Heart left ventricle (tissue), 16 donors: ENCODE measurements at regions not wholly inside any gene's neighbourhood (a gene's known extent, or its start where the extent isn't known, plus 50 kb on each side); places are given as distances from the start of the nearest gene placed in this dataset.

ENCODE experiments used
- ATAC-seq, 4 donors: fragments of 200-7000 bp; cut with Tn5 transposase; one replicate each; pipeline ENCODE4 v1.9.1; 2020 to 2022; ENCODE audit warnings: moderate library complexity in 4 of 4, mild to moderate bottlenecking in 3 of 4, moderate number of reproducible peaks in 1 of 4
- DNase-seq, 5 donors: peaks; one replicate each; pipeline ENCODE4 v3.0.0-alpha.2; 2020
- H3K27ac ChIP-seq, 12 donors: fragments of 200-600 bp; sonication (generic) in 4 of 12; one replicate each; pipeline versions ENCODE4 v1.5.0 to v1.8.0; 2016 to 2022; ENCODE audit warnings: mild to moderate bottlenecking in 2 of 12
- H3K27me3 ChIP-seq, 9 donors: fragments of 200-600 bp; sonication (generic) in 2 of 9; one replicate each; pipeline versions ENCODE4 v1.5.1 to v1.8.0; 2016 to 2022; ENCODE audit warnings: mild to moderate bottlenecking in 3 of 9
- H3K36me3 ChIP-seq, 9 donors: fragments of 200-600 bp; sonication (generic) in 2 of 9; one replicate each; pipeline versions ENCODE4 v1.5.0 to v1.8.0; 2018 to 2022; ENCODE audit warnings: mild to moderate bottlenecking in 2 of 9
- H3K4me1 ChIP-seq, 12 donors: fragments of 200-600 bp; sonication (generic) in 4 of 12; one replicate each; pipeline versions ENCODE4 v1.5.0 to v1.8.0; 2016 to 2022; ENCODE audit warnings: mild to moderate bottlenecking in 3 of 12
- H3K4me3 ChIP-seq, 12 donors: fragments of 200-600 bp; sonication (generic) in 4 of 12; one replicate each; pipeline versions ENCODE4 v1.5.0 to v1.8.0; 2017 to 2022; ENCODE audit warnings: mild to moderate bottlenecking in 9 of 12, moderate library complexity in 4 of 12
- H3K9me3 ChIP-seq, 12 donors: fragments of 200-600 bp; sonication (generic) in 4 of 12; one replicate each; pipeline versions ENCODE4 v1.5.0 to v1.8.0; 2016 to 2022; ENCODE audit warnings: mild to moderate bottlenecking in 1 of 12
- CTCF ChIP-seq, 12 donors: fragments of 200-600 bp; sonication (generic) in 4 of 12; IDR thresholded peaks; one replicate each; pipeline versions ENCODE4 v1.5.0 to v1.8.0; 2018 to 2022; ENCODE audit warnings: antibody characterized with exemption in 12 of 12, mild to moderate bottlenecking in 5 of 12
- POLR2A ChIP-seq, 2 donors: fragments of 450-650 bp; IDR thresholded peaks; one replicate each; pipeline ENCODE4 v1.6.1; 2017; ENCODE audit warnings: antibody characterized with exemption in 2 of 2, mild to moderate bottlenecking in 2 of 2, moderate library complexity in 2 of 2
- whole genome bisulfite sequencing, 4 donors: extraction: QIAGEN DNeasy Blood & Tissue Kit in 2 of 4; methylation state at CpG; one replicate each; pipeline versions ENCODE4 v1.1.5 to v1.1.7; 2013 to 2018; 5-methylcytosine and 5-hydroxymethylcytosine counted together
- intact Hi-C, 10 donors: fragments of 100-400 bp; cut with DNase I; formaldehyde crosslinking; loops; one replicate each; pipeline versions ENCODE4 v1.11.1 to v1.14.2; 2022
- donor health status: ischemic (EF 13 %, LVEDD 7.1; RV severe dilation, severe dysfunction).
- donor health status: healthy with polysubstance abuse.
- donor health status: DM: no; HTN: yes; CAD: no.
- donor health status: DM: no; HTN: no; CAD: no.
- donor health status: ischemic (EF 25% LVEDD 6.9; RV normal size, moderate dysfunction).
- donor health status: ischemic (EF 25% LVEDD 5.7; RV mildly dilated, moderate dysfunction).
- donor health status: healthy.
- donor health status: DM: yes; HTN: yes; CAD: no.
- donor health status: ischemic (EF 35%, LVEDD 5.7; RV mildly dilated, moderate dysfunction).
- donor health status: nonischemic (EF 11% LVEDD 7.7; RV severe dilation, severe dysfunction).
- donor health status: DM: yes; HTN: yes; CAD: no.
- donor health status: PGD.
- donor health status: ischemic (EF 29% LVEDD 5.4; RV normal size, mild dysfunction).
- donor health status: nonischemic (EF 23%, LVEDD 6.1; RV moderate dilation, normal function).

- TF ChIP-seq CTCF (IDR thresholded peaks at IDR 0.05) (no peak), POLR2A (IDR thresholded peaks at IDR 0.05) (no peak)
- WGBS, 4 donors = 81 to 85% (median 82%) methylated on average over 9 of the region's 9 CpGs
- DNase-seq (no peak), ATAC-seq (no peak)
- no peaks in the 10 kb centered on the region for H3K36me3 ChIP-seq
- H3K9me3 ChIP-seq = no peaks in the 10 kb centered on the region
- peaks cover 0 to 4% (median 0%) of the 10 kb centered on the region in 9 donors for H3K27me3 ChIP-seq
- no peak overlapping the region for H3K4me3 ChIP-seq
- no peak overlapping the region for H3K27ac ChIP-seq
- intact Hi-C loops = no loop called here
- H3K4me1 ChIP-seq = no peaks in the 10 kb centered on the region
Observed at GRCh38 chr2:104933151-104933917, 79.4 kb downstream of the POU3F3 start.

- no peak for ATAC-seq
- TF ChIP-seq CTCF (IDR thresholded peaks at IDR 0.05) (no peak), POLR2A (IDR thresholded peaks at IDR 0.05) (no peak)
- WGBS, 4 donors = 54 to 63% (median 61%) methylated on average over 4 of the region's 4 CpGs
Observed at GRCh38 chr2:104936527-104936926, 82.6 kb downstream of the POU3F3 start.

GRCh38 chr2:104938231-104938941 lies 84.5 kb downstream of the POU3F3 start:
- peaks cover 0 to 36% (median 0%) of the 10 kb centered on the region in 9 donors for H3K27me3 ChIP-seq
- H3K4me3 ChIP-seq = no peak overlapping the region
- no peak overlapping the region for H3K27ac ChIP-seq
- DNase-seq = no peak
- H3K9me3 ChIP-seq = no peaks in the 10 kb centered on the region
- ATAC-seq = no peak
- no peak for TF ChIP-seq CTCF (IDR thresholded peaks at IDR 0.05)
- no peak for TF ChIP-seq POLR2A (IDR thresholded peaks at IDR 0.05)
- 67 to 73% (median 69%) methylated on average over 10 of the region's 10 CpGs for WGBS, 4 donors
- intact Hi-C loops = no loop called here
- no peaks in the 10 kb centered on the region for H3K36me3 ChIP-seq
- no peaks in the 10 kb centered on the region for H3K4me1 ChIP-seq

More at GRCh38 chr2:104936527-104936926, 82.6 kb downstream of the POU3F3 start:
- DNase-seq = no peak
- Histone ChIP-seq H3K27me3 (peaks cover 0 to 19% (median 0%) of the 10 kb centered on the region in 9 donors), H3K27ac (no peak overlapping the region), H3K9me3 (no peaks in the 10 kb centered on the region), H3K4me3 (no peak overlapping the region), H3K36me3 (no peaks in the 10 kb centered on the region), H3K4me1 (no peaks in the 10 kb centered on the region)
- intact Hi-C loops = no loop called here

- intact Hi-C loops = no loop called here
- ATAC-seq (no peak), DNase-seq (no peak)
- no peaks in the 10 kb centered on the region for H3K36me3 ChIP-seq
- no peak for TF ChIP-seq POLR2A (IDR thresholded peaks at IDR 0.05)
- no peak for TF ChIP-seq CTCF (IDR thresholded peaks at IDR 0.05)
- WGBS, 4 donors = 65 to 72% (median 70%) methylated on average over 11 of the region's 11 CpGs
- no peaks in the 10 kb centered on the region for H3K4me1 ChIP-seq
- peaks cover 0 to 44% (median 0%) of the 10 kb centered on the region in 9 donors for H3K27me3 ChIP-seq
- H3K9me3 ChIP-seq = no peaks in the 10 kb centered on the region
- H3K27ac ChIP-seq = no peak overlapping the region
- no peak overlapping the region for H3K4me3 ChIP-seq
Observed at GRCh38 chr2:104939570-104940217, 85.8 kb downstream of the POU3F3 start.
